ENCODE measurements at regions not wholly inside any gene's neighbourhood (a gene's known extent, or its start where the extent isn't known, plus 50 kb on each side); places are given as distances from the start of the nearest gene placed in this dataset.

DNA sequence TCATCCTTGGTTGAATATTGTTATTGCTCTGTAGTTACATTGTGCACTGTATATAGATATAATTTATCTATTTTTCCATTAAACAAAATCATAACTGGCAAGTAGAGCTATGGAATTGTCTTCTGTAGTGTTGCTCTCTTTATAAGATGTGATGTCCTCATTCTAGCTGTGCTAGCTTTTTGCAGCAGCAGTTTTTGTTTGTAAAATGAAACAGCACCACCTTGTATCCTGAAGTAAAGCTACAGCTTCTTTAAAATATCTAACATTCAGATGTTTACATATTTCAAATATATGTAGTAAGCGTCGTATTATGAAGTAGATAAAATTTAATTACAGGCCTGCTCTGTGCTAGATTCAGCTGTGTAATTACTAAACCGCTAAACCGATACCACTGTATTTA, 328.8 kb upstream of the MANEA start:
- peak; percentile 70 for DNase-seq

- no peak for DNase-seq
Observed at GRCh38 chr6:95249175-95249574, 328.2 kb upstream of the MANEA start.

GRCh38 chr6:95249661-95250060, 327.7 kb upstream of the MANEA start:
- no peak for DNase-seq

DNA sequence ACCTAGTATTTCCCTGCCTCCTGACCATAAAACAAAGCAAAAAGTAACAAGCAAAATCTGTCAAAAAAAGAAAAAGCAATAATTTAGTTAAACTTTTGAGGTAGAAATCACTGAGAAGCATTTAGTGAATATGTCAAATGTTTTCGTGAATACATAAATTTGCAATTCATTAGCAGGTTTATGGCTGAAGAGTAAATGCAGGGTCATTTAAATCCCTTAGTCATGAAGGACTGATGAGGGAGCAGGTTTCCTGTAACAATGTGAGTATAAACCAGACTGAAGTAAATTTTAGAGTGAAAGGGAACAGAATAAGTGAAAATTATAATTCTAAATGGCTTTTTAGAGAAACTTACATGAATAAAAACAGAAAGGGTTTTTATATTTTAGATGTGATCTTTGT, 313.5 kb upstream of the MANEA start:
- no peak for DNase-seq

DNA sequence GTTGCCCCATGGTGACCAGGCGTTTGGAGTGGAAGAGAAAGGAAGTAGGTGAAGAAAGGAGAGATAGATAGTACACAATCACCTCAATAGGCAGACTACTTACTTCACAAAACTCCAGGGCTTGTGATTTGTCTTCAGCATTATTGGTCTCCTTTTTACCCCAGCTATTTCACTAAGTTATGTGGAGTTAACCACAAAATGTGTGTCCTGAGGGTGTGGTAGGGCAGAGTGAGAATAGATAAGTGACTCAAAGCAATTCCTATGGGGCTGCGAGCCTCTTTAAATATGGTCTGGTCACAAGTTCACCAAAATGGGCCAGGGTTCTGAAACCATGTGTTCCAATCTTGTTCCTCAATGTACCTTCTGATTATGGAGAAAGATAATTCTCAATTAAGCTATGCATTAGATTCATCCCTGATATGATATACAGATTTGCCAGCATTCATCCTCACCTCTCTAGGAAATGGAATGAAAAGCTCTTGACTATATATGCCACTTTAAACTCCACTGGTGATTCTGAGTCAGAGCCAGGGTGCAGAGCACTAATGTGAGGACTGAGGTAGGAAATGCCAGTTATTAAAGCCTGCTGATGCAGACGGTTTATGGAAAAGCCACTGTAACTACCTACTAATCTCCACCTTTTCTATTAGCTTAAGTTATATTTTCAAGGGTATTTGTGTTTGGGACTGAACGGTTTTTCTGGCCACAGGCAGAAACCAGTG, 310.6 kb upstream of the MANEA start:
- no peak for DNase-seq

- DNase-seq: peak; percentile 90
Observed at GRCh38 chr6:95274686-95275235, 302.6 kb upstream of the MANEA start.

GRCh38 chr6:95279616-95280015, 297.7 kb upstream of the MANEA start:
- peak; percentile 40 for DNase-seq

DNA sequence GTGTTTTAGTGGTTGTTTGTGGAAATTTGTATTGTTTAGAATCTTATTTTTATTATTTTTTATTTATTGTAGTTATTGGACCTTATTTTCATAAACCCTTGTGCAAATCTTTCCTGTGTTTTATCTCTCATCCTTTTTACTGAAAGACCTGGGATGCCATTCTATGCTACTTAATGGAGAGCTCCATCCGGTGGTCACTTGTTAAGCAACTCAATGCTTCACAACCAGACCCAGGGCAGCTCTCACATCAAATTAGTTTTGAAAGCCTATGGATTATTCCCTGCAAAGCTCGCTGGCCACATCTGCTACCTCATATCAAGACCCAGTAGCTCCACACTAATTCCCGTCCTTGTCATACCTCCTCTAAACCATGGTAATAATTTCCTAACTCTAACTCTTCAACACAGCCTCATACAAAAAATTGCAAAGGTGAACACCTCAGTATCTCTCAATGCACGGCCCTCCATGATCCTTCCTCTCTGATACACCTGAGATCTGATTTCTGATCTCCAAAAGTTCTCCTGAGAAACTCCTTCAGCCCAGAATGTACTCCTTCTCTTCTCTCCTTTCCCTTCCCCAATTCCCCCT, 296.6 kb upstream of the MANEA start:
- peak; percentile 84 for DNase-seq

DNA sequence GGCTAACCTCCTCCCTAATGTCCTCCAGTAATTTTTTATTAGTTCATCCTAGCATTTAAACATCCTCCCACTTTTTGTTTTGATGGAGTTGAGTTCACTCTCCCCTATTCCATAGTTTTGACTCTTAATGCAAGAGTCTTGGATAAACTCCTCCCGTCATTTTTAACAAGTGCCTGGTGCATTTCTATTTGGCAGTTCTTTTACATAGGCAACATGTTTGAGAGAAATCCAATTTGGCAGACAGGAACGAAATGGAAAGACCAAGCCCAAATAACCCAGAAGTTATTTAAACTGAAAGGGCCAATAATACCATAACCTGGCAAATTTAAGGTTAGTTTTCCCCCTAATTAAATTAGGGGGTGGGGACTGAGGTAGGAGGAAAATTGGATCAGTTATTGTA, 291.5 kb upstream of the MANEA start:
- DNase-seq: peak; percentile 86

DNA sequence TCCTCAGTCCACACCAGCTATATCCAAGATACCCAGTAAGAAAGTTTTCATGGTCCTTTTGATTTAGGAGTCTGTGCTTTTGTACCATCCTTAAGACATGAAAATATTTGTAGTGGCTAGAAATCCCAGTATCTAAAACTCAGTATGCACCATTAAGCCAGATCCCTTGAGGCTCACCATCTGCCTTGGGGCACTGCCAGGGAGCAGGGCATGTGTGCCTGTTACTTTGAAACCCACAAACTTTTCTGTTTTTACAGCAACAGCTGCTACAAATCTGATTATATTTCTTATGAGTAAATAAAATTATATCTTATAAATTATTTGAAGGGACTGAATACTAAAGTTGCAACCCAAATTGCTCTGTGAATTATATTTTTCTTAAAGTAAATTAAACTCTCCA, 290.5 kb upstream of the MANEA start:
- DNase-seq: peak; percentile 83

DNA sequence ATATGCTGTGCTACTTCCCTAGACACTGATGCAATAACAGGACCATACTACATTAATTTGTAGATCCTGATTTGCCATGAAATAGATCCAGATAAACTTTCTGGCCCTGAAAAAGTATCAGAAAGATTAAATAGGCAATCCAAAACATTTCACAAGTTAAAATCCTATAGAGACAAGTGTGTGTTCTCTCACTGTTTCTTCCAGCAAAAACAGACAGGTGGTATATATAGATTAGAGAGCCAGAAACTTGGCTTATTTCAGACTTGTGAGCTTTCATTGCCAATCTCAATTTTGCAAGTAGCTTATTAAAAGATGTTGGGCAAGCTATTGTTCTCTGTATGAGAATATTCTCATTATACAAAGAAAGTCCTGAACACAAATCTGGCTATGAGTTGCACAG, 289.1 kb upstream of the MANEA start:
- peak; percentile 91 for DNase-seq

- no peak for DNase-seq
Observed at GRCh38 chr6:95292011-95292410, 285.3 kb upstream of the MANEA start.

DNA sequence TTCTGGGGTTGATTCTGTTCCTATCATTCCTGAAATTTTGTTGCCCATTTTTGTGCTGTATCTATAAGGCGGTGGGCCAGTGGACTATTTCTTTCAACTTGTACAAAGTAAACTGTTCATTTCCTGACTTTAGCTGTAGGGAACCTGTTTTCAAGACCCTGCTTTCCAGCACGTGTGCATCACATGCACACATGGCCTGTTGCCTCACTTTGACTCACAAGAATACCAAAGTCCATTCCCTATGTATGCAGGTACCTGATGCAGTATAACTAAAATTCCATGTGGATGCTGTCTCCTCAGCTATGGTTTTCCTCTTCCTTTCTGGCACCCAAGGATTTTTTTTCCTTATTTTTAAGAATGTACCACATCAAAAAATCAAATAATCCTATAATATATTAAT, 284.1 kb upstream of the MANEA start:
- DNase-seq: no peak

- DNase-seq: no peak
Observed at GRCh38 chr6:95294043-95294442, 283.3 kb upstream of the MANEA start.

- no peak for DNase-seq
Observed at GRCh38 chr6:95309545-95309944, 267.8 kb upstream of the MANEA start.

GRCh38 chr6:95318137-95318536, 259.2 kb upstream of the MANEA start:
- peak; percentile 84 for DNase-seq

GRCh38 chr6:95321126-95321525, 256.2 kb upstream of the MANEA start:
- peak; percentile 99 for DNase-seq

- peak; percentile 84 for DNase-seq
Observed at GRCh38 chr6:95325916-95326315, 251.4 kb upstream of the MANEA start.

GRCh38 chr6:95328231-95328630, 249.1 kb upstream of the MANEA start:
- DNase-seq: no peak

GRCh38 chr6:95352064-95352795, 225.1 kb upstream of the MANEA start:
- DNase-seq: peak; percentile 81

GRCh38 chr6:95354551-95354950, 222.8 kb upstream of the MANEA start:
- DNase-seq: no peak

- no peak for DNase-seq
Observed at GRCh38 chr6:95357380-95358020, 219.8 kb upstream of the MANEA start.

- peak; percentile 43 for DNase-seq
Observed at GRCh38 chr6:95364016-95364604, 213.2 kb upstream of the MANEA start.
